HG03135 (cell line): ENCODE measurements at regions not wholly inside any gene's neighbourhood (a gene's known extent, or its start where the extent isn't known, plus 50 kb on each side); places are given as distances from the start of the nearest gene placed in this dataset.
"Not testable (repeated sequence)": the region's sequence is repeated elsewhere in the genome, so short reads cannot be mapped to it uniquely, and the experiment has no call there.

ENCODE experiments used
- ATAC-seq: cut with Tn5 transposase; IDR thresholded peaks from one replicate; pipeline ENCODE4 v1.9.1; 2021; ENCODE audit warnings: mild to moderate bottlenecking, moderate library complexity; ENCODE audit not compliant: unreplicated experiment

DNA sequence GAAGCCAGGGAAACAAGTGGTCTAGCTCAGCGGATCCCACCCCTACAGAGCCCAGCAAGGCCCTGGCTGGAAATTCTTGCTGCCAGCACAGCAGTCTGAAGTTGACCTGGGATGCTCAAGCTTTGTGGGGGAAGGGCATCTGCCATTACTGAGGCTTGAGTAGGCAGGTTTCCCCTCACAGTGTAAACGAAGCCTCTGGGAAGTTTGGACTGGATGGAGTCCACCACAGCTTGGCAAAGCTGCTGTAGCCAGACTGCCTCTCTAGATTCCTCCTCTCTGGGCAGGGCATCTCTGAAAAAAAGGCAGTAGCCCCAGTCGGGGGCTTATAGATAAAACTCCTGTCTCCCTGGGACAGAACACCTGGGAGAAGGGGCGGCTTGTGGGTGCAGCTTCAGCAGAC lies 365.9 kb upstream of the SALL1 start:
- not testable (repeated sequence) for ATAC-seq

DNA sequence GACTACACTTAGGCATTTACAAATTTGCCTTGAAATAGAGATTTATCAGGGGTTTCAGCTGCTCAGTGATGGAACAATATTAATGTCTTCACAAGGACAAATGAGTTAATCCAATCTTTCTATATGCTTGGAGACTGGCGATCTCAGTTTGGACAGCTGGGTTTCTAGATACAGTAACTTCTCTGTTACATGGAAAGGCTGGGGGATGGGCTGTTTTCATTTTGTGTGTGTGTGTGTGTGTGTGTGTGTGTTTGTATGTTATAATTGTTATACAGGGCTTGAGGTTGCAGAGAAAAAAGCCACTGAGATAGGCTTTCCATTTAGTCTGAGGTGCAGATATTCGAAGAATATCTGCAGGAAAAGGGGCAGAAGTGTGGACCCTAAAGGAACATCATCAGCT lies 359.3 kb upstream of the SALL1 start:
- no peak for ATAC-seq

DNA sequence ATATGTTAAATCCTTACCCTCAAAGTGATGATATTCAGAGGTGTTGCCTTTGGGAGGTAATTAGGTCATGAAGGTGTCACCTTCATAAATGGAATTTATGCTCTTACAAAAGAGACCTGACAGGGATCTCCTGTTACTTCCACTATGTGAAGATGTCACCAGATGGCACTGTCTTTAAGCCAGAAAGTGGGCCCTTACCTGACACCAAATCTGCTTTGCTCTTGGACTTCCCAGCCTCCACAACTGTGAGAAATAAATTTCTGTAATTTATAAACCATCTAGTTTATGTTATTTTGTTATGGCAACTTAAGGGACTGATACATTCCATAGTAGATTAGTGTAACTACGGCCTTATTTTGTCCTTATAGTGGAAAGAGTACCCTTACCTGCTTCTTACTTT lies 358.3 kb upstream of the SALL1 start:
- no peak for ATAC-seq

DNA sequence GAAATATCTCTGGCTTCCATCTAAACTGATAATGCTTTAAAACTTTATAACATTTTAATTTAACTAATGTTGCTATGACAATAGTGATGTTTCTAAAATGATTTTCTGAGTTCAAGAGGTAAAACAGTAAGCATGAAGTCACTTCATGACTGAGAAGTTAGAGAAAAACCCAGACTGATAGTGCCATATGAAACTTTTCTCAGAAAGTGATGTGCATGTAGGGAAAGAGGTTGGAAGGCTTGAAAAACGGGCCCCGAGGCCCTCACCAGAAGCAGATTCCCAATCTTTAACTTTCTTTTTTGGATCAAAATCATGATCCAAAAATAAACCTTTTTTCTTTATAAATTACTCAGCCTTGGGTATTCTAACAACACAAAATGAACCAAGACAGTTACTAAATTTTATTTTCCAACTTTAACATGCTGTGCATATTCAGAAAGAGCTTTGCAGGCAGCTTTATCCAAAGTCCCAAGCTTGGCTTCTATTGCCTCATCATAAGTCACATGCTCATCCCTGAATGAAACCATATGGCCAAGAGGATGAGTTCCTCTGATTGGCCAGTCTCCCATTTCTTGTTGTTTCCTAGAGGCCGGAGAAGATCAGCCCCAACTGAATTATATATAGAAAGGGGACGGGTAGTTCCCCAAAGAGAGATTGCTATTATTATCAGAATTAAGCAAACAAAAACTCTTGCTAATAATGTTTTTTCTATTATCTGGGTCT lies 357.6 kb upstream of the SALL1 start:
- ATAC-seq, result no peak

DNA sequence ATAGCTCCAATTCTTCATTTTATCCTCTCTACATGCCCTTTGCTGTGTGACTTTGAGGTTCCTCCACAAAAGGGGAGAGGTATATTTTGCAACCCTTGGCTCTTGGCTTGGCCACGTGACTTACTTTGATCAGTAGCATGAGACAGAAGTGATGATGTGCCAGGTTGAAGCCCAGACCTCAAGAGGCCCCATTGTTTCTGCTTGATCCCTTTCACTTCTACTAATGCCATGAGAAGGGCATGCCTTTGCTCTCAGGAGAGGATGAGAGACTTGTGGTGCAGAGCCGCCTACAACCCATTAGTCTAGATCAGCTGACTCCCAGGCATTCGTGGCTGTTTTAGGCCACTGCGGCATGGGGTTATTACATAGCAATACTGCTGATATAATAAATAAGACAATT lies 356.2 kb upstream of the SALL1 start:
- ATAC-seq, result no peak

DNA sequence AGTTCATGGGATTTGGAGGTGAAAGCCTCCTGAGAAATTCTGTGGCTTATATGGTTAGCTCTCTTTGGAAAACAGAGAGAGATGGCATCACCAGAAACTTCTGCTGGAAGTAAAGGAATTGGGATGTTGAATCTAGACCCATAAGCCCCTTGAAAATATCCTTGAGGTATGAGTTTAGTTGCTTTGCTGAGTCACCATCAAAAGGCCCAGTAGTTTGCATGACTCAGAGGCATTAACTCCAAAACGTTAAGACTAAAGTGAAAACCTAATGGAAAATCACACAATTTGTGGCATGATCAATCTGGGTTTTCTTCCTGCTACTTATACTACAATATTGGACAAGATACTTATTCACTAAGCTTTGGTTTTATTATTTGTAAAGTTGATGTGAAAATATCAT lies 349.2 kb upstream of the SALL1 start:
- ATAC-seq, result no peak

DNA sequence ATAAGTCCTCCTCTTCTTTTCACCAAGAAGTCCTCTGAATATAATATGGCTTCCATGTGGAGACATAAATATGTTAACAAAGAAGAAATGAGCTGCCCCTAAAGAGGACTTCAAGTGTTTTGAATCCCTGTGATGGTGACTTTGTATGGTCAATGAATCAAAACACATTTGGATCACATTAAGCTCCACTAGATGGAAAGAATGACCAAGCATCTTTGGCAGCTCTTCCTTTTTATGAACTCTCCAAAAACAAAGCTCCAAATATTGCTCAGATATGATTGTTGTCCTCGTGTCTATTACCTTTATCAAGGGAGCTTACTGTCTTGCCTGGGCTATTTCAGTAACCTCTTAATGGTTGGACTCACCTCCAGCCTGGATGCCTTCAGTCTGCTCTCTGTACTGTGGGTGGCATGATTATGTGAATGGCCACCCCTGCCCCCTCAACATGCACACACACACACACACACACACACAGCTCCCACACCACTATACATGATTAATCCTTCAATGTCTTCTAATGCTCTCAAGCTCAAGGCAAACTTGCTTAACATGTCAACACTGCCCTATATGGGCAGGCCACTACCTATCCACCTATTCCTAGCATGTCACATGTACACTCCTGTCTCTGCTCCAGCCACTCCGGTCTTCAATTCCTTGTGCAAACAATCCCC lies 346.6 kb upstream of the SALL1 start:
- no peak for ATAC-seq

DNA sequence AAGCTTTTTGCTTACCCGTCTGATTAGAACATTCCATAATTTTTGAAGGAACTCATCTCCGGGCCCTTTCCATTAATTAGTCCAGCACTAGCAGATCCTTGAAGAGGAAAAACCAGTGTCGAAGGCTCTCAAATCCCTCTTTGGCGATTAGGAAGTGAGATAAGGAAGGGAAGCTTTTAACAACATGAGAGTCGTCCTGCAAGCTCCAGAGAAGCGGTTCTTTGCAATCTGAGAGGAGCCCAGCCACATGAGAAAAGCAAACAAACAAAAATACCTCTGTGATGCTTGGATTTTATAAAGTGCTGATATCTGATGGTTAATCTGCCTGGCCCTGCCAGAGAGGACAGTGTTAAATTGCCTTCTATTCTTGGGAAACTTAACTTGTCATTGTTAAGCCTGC lies 339.8 kb upstream of the SALL1 start:
- ATAC-seq, result no peak

DNA sequence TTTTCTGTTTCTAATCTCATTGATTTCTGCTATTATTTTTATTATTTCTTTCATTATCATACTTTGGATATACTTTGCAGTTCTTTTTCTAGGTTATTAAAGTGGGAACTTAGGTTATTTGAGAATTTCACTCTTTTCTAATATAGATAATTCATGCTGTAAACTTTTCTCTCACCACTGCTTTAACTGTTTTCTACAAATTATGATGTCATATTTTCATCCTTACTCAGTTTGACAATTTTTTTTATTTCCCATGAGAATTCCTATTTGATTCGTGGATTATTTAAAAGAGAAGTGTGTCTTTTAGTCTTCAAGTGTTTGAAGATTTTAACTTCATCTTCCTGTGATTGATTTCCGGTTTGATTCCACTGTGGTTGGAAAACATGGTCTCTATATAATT lies 336.8 kb upstream of the SALL1 start:
- no peak for ATAC-seq

DNA sequence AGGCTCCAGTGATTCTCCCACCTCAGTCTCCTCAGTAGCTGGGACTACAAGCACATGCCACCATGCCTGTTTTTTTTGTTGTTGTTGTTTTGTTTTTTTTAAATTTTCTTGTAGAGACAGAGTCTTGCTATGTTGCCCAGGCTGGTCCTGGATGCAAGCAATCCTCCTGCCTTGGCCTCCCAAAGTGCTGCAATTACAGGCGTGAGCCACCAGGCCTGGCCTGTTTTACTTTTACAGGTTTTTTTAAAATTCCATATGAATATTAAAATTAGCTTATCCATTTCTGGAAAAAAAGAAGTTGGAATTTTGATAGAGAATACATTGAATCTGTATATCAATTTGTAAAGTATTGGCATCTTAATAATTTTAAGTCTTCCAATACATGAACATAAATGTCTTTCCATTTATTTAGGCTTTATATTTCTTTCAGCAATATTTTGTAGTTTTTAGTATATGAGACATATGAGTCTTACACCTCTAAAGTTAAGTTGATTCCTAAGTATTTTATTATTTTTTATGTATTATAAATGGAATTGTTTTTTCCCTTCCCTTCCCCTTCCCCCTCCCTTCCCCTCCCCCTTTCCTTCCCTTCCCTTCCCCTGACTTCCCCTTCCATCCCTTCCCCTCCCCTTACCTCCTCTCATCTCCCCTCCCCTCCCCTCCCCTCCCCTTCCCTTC lies 323.5 kb upstream of the SALL1 start:
- no peak for ATAC-seq

DNA sequence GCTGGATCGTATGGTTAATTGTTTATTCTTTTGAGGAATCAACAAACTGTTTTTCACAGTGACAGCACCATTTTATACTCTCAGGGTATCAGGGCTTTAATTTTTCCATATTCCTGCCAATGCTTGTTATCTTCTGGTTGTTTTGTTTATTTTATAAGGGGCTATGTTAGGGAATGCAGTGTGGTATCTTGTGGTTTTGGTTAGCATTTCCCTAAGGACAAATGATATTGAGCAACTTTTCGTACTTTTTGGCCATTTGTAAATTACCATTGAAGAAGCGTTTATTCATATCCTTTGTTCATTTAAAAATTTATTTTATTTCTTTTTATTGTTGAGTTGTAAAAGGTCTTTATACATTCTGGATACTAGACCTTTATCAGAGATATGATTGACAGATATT lies 322.0 kb upstream of the SALL1 start:
- ATAC-seq, result no peak

DNA sequence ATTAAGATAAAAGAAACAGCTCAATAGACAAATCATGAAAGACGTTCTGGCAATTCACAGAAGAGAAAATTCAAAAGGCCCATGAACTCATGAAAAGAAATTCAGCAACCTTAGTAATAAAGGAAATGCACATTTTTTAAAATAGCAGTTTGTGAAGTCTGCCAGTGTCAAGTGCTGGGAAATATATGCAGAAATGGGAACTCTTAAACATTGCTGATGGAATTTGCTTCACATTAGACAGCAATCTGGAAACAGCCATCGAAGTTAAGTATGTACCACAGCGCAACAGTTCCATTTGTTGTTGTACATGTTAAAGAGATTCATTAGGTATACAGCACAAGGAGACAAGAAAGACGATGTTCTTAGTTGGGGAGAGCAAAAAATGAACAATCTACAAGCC lies 319.4 kb upstream of the SALL1 start:
- ATAC-seq, result no peak

DNA sequence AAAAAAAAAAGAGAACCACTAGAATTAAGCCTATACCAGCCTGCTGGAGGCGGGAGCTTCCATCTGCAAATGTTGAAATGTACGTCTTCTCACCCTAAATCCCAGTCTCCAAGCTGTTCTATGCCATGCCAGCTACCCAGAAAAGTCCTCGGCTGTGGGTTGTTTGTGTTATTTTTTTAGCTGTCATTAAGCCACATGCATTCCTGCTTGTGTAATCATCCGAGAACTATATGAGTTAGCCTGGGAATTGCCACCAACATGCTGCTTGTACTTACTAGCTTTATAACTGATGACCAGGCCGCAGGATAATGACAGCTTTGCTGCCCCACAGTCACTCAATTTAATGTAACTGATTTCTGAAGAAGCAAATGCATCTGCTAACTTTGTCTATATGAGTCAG lies 313.9 kb upstream of the SALL1 start:
- ATAC-seq, result no peak

DNA sequence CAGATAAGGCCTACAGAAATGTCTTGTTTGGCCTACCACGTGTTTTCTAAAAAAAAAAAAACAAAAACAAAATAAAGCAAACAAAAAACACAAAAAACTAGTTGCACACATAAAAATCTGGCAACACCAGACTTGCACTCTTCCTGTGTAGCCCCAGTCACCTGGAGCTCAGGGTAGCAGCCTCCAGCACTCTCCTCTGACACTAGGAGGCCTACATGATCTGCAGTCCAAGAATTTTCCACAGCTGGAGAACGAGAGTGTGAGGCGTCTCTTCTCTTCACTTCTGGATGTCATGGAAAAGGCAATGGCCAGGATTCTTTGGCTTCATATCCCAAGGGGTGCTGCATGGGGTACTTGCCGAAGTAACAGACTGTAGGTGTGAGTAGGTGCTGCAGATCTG lies 310.2 kb upstream of the SALL1 start:
- ATAC-seq, result no peak

DNA sequence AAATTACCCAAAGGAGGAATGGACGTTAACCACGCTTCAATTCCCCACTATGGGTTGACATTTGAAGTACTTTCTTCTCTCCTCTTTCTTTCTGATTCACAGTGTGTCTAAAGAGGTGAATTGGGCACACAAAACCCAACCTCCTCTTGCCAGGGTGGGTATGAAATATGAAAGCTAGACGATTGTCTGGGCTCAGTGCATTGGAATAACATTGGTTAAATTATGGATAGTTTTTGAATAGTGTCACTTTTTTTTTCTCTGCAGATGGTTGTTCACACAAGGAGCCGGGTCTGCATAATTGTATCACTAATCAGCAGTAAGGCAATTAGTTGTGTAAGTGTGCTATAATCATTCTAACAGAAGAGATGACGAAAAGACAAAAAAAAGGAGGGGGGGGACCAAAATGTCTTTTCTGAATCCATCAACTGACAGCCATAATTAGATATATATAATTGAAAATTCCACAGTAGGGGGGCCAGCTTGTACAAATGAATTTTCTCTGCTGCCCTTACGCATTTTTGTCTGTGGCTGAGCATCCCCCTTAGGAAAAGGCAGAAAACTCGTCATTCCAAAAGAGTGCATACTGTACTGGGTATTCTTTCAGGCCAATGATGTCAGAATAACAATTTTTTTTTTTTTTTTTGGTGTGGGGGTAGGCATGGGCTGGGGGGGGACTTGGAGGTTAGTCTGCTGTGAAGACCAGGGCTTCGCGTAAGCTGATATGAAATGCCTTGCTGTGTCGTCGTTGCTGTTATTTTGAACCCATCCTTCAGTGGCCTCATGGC lies 307.5 kb upstream of the SALL1 start:
- no peak for ATAC-seq

DNA sequence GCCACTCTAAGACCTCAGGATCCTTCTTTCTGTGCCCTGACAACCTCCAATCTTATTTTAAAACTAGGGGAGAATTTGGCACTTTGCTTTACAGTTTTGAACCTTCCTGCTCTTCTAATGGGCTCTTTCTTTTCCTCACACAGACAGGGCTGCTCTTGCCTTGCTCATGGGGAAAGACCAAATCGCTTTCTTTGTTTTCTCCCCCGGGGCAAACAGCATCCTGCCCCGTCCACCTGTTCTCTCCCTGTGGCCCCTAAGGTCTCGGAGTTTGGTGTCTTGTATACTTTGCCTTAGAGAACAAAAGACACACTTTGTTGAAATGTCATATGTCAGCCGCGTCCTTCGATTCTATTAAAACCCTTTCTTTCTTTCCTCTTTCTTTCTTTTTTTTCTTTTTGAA lies 306.7 kb upstream of the SALL1 start:
- ATAC-seq, result no peak

DNA sequence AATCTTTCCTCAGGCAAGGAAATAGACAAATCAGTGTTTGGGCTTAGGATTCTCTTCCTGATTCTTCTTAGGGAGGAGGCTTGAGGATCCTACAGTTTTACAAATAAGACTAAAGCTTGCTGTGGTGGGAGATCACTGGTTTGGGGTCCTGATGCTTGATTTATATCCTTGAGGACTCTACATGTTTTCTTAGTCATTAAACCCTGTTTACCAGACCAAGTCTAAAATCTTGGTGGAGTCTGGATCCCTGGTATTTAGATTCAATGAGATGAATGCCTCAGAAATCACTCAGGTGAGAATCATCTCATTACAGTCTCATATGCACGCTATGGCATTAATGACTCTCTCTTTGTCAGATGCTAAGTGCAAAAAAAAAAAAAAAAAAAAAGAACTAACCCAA lies 304.3 kb upstream of the SALL1 start:
- no peak for ATAC-seq

DNA sequence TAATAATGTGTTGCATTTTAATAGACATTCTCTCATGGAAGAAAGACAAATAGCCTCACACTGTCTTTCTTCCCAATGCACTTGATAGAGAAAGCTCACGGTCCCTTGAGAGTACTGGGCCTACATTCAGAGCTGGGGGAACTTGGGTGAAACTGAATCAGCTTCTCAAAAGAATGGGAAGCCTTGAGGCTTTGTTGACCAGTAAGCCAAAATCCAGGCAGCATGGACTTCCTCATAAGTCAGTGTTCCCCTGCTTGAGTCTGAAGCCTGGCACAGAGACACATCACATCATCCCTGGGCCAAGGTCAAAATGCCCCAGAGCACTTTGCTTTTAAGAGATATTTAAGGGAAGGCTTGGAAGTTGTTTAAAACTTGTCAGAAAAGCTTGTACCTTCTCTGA lies 302.2 kb upstream of the SALL1 start:
- ATAC-seq, result no peak

DNA sequence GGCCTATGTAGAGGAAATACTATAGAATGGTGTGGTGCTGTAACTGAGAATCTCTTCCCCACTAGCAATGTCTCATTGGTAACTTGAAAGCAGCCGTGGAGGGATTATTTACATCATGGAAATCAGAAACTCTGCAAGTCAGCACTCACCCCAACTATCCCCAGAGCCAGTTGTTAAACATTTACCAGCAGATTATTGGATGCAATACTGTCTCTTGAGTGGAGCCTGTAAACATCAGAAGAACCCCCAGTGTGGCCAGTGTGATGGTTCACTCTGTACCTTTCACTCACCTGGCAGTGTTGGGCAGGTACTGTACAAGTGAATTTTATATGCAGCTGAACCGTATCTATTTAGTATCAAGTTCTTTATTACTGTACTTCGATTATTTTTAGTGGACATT lies 299.8 kb upstream of the SALL1 start:
- ATAC-seq, result no peak

DNA sequence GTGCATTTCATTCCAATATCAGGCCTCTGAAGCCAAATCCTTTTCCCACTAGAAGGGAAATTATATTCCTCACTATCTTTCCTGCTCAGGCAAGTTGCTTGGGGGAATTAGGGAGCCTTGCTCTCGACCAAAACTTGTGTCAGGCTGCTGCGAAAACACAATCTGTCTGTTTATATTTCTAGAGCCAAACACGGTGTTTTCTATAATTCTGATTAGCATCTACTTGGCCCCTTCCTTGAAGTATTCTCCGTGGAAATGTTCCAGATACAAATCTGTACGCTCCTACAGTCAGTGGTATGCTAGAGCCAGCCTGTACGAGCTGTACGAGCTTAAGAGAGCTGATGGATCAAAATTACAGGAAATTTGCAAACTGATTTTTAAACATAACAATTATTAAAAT lies 299.3 kb upstream of the SALL1 start:
- no peak for ATAC-seq

DNA sequence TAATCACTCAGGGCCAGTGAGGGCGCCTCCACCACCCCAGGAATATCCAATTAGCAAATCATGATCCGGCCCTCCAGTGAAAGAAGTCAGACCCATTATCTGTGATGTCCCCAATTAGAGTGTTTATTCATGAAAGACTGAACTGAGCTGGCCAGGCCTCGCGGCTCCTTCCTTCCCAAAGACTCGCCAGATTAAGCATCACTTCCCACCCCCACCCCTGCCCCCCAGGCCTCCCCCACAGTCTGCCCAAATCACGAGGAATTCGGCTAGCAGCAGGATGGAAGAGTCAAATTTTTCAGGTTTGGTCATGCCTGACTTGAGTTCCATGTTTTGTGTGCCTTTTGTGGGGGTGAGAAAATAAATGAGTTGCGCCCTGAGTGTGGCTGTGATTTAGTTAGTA lies 298.4 kb upstream of the SALL1 start:
- no peak for ATAC-seq

DNA sequence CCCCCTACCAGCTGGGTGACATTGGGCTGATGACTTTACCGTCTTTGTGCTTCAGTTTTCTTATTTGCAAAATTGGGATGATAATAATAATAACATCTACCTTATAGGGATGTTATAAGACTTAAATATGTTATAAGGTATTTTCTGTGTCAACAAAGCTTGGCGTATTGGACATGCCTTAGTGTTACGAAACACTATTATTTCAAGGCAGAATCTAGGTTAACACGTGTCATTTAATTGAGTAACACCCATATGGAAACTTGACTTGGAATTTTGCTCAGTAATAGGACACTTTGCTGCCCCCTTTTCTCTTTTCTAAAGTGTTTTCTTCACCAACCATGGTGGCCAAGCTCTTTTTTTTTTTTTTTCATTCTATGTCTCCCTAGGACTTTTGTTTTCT lies 294.2 kb upstream of the SALL1 start:
- ATAC-seq, result no peak
